ENCODE measurements at regions not wholly inside any gene's neighbourhood (a gene's known extent, or its start where the extent isn't known, plus 50 kb on each side); places are given as distances from the start of the nearest gene placed in this dataset.

DNA sequence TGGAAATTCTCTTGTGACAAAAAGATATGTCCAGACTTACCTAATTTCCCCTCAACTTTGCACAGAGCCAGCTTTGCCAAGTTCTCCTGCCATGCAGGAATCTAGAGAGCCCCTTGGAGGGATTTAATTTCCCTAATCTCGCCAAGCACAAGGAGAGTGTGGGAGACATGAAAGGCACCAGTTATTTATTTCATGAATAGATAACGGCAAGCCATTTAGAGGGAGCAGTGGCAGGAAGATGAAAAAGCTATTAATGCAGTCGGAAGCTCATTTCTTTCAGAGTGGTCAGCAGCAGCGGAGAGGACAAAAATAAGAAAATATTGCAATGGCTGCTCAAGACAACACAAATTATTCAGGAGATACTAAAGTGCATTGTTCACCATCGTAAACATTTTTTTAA lies 150.9 kb upstream of the WSCD2 start:
- ATAC-seq: no peak

DNA sequence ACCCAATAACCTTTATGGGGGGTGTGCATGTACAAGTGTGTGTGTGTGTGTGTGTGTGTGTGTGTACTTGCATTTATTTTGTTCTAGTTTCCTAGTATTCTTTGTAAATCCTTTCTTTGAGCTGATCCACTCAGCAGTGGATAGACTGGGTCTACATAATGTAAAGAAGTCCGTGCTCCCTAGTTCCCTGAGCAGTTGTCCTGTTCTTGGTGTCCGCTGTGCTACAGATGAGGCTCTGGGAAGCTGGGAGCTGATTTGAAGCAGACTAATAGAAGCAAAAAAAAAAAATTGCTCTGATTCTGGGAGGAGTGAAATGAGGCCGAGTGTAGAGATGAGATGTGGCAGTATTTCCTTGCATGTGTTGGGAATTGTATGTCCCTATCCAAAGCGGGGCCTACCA lies 150.4 kb upstream of the WSCD2 start:
- ATAC-seq (no peak), DNase-seq (no peak)

More for the DNA sequence above, 150.9 kb upstream of the WSCD2 start:
- no peak for DNase-seq

DNA sequence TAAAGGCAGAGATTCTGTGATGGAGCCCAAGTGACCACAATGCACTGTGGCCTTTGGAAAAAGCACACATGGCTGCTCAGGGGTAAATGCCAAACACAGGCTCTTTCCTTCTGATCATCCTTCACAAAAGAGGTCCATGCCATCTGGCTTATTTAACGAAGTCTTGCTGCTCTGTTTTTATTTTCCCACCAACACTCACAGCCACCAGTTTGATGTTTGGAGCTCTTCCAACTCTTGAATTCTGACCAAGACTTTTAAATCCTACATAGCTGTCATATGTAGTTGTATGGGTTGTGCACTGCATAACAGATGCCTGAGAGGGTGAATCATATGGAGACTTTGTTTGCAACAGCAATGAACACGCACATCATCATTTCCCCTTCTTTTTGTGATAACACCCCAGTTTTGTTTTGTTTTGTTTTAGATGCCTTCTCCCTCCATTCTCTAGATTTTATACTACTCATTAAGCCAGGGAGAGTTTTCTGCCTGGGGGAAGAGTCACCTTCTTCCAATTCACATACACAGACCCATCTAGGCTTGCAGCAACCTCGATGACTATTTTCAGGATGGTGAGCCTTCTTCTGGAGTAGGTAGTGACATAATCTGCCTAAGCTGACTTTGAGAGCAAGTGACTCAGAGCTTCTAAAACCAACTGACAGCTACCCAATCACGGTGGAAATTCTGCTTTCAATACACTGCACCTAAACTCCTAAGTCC lies 145.2 kb upstream of the WSCD2 start:
- no peak for ATAC-seq
- no peak for DNase-seq

DNA sequence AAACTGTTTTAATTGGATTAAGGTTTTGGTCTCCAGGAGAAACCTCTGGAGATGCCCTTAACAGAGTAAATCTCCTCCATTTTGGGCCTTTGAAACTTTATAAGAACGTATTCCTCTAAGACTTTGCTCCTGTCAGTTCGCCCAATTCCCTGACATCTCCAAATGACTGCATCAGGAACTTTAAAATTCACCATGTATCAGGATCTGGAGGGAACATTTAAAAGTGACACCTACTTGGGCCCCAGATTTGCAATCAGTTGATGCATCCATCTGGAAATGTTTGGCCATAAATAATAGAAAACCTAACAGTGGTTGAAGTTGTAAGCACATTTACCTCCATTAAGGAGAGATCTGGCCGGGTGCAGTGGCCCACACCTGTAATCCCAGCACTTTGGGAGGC lies 144.1 kb upstream of the WSCD2 start:
- no peak for DNase-seq

DNA sequence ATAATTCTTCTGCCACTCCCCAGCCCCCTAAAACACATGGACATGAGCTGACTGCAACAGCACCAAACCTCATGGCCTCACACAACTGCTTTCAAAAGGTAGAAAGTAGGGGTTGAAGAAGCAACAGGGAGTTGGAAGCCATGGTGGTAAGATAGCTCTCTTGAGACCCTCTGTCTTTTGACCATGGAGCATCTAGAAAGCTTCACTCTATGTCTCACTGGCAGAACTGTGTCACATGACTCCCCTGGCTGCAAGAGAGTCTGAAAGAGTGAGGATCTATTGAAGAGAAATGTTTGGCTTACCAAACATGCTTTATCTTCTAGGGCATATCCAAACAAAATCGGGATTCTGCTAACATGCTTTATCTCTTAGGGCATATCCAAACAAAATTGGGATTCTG lies 142.9 kb upstream of the WSCD2 start:
- DNase-seq (no peak), ATAC-seq (no peak)

More for the DNA sequence above, 144.1 kb upstream of the WSCD2 start:
- ATAC-seq: no peak

DNA sequence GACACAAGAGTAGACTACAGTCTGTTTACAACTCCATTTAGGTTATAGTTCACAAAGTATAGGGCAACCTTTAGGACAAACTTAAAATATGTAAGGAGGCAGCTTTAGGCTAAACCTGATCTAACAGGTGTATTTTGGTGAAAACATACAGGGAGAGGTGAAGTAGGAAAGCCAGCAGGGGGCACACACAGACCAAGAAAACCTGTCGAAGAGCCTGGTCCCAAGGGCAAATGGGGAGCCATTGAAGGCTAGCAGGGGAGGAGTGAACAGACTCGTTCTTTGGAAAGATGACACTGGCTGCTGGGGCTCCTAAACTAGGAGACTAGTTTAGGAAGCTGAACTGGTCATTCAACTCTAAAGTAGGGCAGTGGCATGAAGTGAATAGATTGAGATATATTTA lies 138.8 kb upstream of the WSCD2 start:
- peak; percentile 36 for DNase-seq
- no peak for ATAC-seq

DNA sequence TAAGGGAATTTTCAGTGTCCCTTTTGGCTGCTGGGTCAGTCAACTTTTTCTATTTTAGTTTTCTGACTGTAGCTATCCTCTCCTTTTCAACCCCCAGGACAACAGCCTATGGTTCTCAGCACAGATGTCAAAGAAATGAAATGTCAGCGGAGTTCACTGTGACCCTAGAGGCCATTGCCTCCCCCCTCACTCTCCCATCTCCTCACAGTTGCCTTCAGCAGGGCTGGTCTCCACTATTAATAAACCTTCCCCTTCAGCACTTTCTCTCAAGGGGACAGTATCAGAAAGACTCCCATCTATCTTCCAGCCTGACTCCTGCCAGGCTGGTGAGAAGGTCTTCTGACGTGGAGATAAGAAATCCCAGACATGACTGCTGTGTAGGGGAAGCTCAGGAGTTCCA lies 137.1 kb upstream of the WSCD2 start:
- DNase-seq (no peak), ATAC-seq (no peak)

DNA sequence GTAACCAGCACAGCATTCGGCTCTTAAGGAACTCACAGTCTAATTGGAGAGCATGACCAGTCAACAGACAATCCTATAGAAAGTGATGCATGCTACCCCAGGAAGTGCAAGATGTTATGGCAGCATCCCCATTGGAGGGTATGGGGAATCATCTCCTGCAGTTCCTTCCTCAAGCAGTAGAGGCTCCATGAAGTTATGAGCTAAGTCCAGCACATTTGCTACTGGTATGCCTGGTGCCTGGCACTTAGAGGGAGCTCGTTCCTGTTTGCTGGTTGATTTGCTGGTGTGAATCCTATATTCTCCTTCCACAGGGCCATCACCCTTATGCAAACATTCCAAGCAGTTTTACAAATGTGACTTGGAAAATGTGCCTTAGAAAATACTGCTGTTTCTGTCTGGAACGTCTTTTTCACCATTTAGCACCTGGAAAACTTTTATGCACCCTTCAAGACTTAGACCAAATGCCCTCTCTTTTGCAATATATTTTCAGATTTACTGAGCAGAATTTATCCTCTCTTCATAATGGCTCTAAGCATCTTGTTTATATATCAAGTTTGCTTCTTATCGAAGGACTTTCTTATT lies 136.1 kb upstream of the WSCD2 start:
- peak; percentile 5 for DNase-seq
- peak; percentile 59 for ATAC-seq

DNA sequence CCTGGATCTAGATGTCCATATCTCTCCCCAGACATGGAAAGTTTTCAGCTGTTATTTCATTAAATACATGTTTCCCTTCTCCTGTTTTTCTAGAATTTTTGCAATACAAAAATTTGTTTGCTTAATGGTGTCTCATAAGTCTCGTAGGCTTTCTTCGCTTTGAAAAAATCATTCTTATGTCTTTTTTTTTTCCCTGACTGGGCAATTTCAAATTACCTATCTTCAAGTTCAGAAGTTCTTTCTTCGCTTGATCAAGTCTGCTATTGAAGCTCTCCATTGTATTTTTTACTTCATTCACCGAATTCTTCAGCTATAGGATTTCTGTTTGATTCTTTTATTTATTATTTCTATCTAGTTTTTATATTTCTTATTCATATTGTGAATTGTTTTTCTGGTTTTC lies 130.2 kb upstream of the WSCD2 start:
- no peak for DNase-seq

DNA sequence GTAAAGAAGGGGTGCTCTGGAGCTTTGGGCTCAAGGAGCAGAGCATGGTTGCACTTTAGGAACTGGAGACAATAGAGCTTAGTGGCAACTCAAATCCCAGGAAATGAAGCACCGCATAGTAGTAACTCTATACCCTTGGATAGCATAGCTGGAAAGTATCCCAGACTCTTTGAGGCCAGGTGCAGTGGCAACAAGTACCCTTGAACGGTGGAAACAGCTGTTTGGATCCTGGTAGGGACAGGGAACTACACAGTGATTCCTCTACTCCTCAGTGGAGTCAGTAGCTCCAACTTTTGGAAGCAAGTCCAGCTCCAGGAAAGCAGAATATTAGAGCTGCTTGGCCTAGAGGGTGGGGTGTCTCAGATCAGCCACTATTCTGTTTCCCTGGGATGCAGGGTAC lies 129.0 kb upstream of the WSCD2 start:
- ATAC-seq (no peak), DNase-seq (no peak)

More for the DNA sequence above, 130.2 kb upstream of the WSCD2 start:
- no peak for ATAC-seq

DNA sequence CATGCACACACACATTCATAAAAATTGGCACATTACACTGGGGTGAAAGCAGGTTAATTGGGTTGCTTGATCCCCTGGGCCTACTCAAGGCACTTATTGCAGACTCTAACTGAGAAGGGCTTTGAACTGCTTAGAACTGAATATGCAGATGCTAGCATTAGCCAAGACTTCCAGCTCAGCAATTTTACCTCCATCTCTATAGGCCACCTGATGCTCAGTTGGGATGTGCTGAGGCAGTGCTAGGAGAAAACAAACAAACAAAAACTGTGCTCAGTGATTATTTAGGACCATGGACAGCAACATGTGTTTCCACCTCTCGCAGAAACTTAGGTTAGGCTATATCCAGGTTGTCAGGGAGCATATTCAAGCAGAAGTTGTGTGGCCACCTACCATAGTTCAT lies 124.8 kb upstream of the WSCD2 start:
- ATAC-seq (no peak), DNase-seq (no peak)

DNA sequence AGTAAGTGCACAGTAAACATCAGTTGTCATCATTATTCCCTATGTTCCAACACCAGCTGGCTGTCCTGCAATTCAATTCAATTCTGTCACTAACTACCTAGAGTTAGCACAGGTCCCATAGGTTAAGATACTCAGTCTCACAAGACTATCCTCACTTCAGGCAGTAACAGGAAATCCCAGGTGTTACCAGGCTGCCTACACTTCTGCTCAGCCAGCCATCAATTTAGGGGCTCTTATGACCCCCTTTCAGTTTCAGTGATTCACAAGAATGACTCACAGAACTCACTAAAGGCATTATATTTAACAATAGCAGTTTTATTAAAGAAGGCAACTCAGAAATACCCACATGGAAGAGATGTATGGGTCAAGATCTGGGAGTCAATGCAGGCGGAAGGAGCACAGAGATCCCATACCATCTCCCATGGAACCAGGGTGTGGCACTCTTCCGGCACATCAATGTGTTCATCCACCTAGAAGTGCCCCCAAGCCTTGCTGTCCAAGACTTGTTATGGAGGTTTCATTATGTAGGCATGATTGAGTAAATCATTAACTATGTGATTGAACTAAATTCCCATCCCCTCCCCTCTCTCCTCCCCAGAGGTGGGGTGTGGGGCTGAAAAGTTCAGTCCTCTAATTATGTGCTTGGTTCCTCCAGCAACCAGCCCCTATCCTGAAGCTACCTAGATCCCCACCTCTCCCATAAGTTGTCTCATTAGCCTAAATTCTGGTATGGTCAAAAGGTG lies 120.8 kb upstream of the WSCD2 start:
- ATAC-seq: peak; percentile 66
- no peak for DNase-seq

DNA sequence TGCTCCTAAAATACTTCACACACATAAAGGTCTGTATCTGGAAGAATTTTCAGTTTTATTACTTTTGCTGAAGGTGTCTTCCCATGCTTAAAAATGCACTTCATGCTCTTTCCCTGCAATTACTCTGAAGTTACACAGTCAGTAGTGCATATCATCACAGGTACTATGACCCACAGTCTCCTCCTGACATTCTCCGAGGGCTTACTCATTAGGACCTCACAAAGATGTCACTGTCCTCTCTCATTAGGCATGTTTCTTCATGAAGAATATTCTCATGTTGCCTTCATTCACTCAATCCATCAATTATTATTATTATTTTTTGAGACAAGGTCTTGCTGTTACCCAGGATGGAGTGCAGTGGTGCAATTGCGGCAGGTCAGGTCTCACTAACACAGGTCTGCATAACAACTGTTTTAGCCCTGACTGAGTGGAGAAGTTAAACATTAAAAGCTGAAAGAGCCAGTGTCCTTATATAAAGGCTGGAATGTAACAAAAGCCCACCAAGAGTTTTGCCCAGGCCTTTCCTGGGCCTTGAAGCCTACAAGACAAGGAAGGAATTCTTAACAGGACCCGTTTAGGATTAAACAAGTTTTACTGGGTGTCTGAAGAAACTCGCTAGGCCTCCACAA lies 119.5 kb upstream of the WSCD2 start:
- ATAC-seq (no peak), DNase-seq (no peak)

DNA sequence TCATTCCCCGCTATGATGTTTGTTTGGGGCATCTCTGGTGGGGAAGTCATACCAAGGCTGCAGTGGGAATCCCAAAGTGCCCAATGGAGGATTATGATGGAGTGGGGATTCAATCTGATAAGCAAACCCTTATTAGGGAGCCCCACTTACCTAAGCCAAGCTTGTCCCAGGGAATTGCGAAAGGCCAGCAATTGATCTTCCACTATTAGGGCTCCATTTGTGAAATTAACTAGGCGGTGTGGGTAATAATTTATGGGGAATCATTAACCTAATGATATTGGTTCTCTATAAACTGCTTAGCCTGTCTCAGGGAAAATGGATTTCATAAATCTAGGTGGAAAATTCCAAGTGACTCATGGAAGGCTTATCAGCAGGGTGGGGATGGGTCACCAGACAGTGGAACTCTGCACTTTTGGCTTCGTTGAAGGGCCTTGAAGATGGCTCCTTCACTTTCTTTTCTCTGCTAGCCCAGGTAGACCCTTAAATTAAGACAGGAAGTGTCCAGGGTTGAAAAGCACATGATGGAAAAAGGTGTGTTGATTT lies 113.0 kb upstream of the WSCD2 start:
- ATAC-seq (no peak), DNase-seq (no peak)

DNA sequence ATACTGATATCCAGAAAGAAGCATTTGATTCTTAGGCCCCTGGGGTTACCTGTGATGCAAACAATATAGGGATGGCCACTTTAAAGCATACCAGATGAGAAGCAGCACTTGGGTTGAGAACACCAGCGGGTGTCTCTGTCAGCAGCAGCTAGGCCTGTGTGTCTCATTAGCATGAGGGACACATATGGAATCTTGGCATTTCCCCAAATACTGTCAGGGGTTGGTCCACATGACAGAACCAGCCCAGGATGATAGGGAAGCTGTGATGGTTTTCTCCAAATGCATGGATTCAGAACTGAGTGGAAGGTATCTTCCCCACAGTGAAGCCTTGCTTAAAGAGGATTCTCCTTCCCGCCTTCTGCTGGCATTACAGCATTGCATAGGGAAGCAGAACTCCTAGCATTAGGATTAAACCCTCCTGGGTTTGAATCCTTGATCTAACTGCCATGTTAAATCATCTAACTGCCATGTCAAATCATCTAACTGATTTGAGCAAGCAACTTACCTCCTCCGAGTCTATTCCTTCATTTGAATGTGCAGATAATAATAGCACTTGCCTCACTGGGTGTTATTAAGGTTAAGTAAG lies 111.5 kb upstream of the WSCD2 start:
- no peak for ATAC-seq

DNA sequence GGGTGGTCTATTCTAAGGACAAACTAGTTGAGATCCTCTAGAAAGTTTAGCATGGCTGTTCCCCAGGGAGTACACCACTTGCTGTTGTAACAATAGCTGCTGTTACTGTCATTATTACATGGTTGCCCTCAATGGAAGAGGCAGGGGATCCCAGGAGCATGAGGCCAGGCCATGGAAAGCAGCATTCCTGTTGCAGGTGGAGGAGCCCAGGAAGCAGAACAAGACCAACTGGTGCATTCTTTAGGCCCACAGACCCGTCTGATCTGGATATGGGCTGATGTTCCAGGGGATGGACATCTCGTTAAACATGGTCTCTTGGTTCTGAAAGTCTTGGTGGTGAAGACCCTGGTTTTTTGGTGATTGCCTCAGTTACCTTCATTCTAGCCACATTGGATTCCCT lies 109.2 kb upstream of the WSCD2 start:
- DNase-seq: no peak
- no peak for ATAC-seq

More for the DNA sequence above, 111.5 kb upstream of the WSCD2 start:
- no peak for DNase-seq

DNA sequence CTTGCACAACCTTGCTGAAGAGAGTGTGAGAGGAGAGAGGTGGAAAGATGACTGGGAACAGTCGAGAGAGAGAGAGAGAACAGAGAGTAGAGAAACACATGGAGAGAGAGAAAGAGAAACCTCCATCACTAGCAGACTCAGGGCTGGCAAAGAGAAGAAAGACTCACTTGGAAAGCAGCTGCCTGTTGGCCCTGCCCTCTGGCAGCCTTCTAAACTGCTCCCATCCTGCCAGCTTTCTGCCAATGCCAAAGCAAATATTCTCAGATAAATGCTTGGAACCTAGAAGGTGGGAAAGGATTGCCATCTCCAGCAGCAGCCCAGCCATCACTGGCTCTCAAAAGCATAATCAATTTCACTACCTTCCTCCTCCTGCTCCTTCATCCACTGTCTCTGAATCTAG lies 107.9 kb upstream of the WSCD2 start:
- DNase-seq (no peak), ATAC-seq (no peak)

DNA sequence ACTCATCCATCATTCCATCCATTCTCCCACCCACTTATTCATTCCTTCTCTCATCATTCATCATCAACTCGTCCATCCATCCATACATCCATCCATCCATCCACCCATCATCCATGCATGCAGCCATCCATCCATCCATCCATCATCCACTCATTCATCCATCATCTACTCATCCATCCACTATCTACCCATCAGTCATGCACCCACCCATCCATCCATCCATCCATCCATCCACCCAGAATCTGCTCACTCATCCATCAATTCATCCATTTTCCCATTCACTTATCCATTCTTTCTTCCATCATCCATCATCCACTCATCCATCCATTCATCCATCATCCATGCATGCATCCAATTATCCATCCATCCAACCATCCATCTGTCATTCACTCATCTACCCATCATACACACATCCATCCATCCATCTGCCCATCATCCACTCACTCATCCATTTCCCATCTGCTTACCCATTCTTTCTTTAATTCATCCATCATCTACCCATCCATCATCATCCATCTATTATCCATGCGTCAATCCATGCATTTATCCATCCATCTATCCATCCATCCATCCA lies 107.1 kb upstream of the WSCD2 start:
- ATAC-seq (no peak), DNase-seq (no peak)

DNA sequence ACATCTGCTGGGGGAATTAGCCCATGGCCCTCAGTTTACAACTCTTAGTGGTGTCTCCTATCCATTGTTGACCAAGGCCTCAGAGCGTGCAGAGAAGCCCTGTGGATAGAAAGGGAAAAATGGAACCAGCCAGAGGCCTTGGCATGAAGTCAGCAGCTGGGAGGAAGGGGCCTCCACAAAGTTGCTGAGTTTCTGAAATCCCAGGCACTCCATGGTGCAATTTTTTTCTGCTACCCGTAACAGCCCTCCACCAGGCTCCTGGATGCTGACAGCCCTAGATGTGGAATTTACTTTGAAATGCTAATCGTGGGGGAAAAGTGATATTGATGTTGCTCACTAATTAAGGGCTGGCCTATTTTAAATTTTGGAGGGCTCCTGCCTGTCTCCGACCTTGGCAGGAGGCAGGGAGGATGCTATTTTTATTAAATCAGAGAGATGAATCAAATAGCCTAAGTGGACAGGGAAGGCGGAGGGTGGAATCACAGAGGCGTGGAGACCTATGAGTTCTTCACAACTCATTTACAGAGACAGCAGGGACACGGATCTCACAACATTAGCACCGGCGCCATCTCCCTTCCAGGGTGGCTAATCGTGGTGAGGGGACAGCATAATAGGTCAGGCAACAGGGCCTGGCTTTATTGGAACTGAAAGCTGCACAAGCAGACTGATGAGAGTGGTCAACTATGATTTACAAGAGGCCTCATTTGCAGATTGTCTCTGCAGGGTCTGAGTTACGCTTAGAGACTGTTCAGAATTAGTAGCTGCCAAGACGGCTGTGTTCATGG lies 99.8 kb upstream of the WSCD2 start:
- DNase-seq: no peak
- no peak for ATAC-seq

DNA sequence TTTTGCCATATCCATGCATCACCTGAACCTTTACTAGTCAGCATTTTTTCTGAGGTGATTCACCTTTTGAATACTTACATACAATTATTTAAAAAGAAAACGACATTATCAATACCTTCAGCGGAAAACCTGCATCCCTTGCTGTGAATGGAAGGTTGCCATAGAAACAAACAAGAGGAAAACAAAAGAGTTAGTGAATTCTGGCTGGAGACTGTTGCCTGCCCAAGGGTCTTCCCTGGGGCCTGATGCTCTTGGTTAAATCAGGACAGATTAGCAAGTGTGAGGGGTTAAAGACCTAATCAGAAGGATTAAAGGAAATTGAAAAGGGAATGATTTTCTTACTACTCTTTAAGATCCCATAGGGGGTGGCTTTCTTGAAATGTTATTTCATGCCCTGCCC lies 96.0 kb upstream of the WSCD2 start:
- ATAC-seq: no peak

DNA sequence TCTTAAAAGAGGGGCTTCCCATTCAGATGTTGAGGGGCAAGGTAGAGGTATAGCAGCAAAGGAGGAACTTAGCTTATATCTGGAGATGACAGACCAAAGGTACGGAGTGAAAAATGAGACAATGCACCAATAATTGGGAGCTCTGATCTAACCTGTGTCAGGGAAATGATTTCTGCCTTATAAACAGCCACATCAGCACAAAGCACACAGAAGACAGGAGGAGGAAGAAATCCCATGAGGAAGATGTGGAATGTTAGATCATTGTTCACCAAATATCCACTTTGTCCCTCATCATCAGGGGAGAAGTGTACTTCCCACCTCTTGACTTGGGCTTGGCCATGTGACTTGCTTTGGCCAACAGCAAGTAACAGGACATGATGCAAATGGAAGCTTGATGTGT lies 93.7 kb upstream of the WSCD2 start:
- no peak for DNase-seq
- no peak for ATAC-seq

More for the DNA sequence above, 96.0 kb upstream of the WSCD2 start:
- DNase-seq: no peak

Data from stimulated activated naive CD8-positive, alpha-beta T cell treated with anti-CD3 and anti-CD28 coated beads, Interleukin-15, Interleukin-2, amounts not matched to agents 100 U/mL and 50 U/mL, for 24 hours (primary cell).